HG03457 (cell line): ENCODE measurements at regions not wholly inside any gene's neighbourhood (a gene's known extent, or its start where the extent isn't known, plus 50 kb on each side); places are given as distances from the start of the nearest gene placed in this dataset.

ENCODE experiments used
- ATAC-seq: cut with Tn5 transposase; IDR thresholded peaks from one replicate; pipeline ENCODE4 v1.9.1; 2021; ENCODE audit warnings: moderate number of reproducible peaks; ENCODE audit not compliant: unreplicated experiment

DNA sequence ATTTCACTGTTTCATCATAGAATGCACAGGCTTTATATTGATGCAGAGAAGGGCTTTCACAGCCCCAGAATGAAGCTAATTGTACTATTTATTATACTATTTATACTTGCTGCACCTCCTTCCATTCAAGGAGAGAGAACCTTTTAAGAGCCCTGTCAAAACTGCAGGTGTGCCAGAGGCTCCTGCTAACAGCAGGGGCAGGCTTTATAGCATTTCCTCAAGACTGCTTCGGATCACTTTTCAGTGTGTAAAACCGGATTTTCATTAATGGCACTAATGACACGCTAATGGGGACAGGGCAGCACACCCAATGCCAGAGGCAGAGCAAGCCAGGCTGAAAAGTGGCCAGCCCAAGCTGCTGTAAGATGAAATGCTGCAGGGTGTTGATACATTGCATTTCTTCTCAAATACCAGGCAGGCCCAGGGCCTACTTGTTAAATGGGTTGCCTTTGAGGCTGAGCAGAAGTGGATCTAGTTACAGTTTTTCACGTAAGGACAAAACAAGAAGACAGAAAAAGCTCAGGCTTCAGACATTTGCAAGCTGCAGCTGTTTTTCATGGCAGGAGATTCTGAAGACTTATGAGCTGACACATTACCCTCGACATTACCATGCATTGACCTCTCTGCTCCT is 487.7 kb upstream of the BTBD3 start:
- no peak for ATAC-seq

- ATAC-seq = no peak
These were observed 487.0 kb upstream of the BTBD3 start for GRCh38 chr20:11430652-11431051.

- no peak for ATAC-seq
These were observed 486.1 kb upstream of the BTBD3 start for GRCh38 chr20:11431621-11432020.

DNA sequence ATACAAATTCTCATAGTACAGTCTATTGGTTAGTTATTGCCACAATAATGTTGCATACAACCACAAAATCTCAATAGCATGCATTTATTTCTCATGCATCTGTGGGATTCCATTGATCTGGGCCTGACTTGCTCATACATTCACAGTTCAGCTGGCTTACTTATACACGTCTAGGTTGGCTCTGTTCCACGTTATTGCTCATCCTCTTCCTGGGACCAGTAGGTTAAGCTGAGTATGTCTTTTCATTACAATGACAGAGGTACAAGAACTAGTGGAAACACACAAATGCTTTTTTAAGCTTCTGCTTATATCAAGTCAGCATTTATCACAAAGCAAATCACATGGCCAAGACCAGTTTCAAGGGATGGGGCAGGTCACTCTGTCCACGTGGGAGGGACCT is 485.3 kb upstream of the BTBD3 start:
- ATAC-seq = no peak

GRCh38 chr20:11436113-11436905 is 481.4 kb upstream of the BTBD3 start:
- no peak for ATAC-seq

DNA sequence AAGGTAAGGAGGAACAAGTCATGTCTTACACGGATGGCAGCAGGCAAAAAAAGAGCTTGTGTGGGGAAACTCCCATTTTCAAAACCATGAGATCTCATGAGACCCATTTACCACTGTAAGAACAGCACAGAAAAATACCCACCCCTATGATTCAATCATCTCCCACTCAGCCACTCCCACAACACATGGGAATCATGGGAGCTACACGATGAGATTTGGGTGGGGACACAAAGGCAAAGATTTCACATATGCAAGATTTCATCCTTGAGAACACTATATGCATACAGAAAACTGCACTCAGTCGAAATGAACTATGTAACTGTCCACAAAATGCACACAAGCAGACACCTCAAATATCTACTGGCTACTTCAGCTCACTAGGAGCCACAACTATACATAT is 480.6 kb upstream of the BTBD3 start:
- ATAC-seq = no peak

GRCh38 chr20:11437611-11438380 is 479.9 kb upstream of the BTBD3 start:
- ATAC-seq = no peak

DNA sequence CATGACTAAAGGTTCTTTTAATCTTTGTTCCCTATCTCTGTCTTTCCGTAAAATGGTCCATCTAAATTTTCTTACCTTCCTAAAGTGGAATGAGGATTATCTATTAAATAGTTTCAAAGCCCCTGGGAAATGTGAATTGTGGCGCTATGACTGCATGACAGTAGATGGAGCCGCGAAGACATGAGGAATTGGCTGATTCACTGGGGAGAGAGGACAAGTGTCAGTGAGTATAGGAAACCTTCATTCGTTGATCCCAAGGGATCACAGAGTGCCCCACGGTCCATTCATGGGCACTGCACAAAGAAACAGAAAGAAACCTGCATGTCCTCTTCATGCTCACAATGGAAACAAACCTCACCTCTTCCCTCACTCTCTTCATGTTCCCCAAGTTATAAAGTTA is 479.3 kb upstream of the BTBD3 start:
- no peak for ATAC-seq

- no peak for ATAC-seq
These were observed 474.1 kb upstream of the BTBD3 start for GRCh38 chr20:11443382-11444119.

- no peak for ATAC-seq
These were observed 472.5 kb upstream of the BTBD3 start for GRCh38 chr20:11445161-11445560.

GRCh38 chr20:11445891-11446290 is 471.8 kb upstream of the BTBD3 start:
- no peak for ATAC-seq

GRCh38 chr20:11447371-11448100 is 470.2 kb upstream of the BTBD3 start:
- ATAC-seq = no peak

DNA sequence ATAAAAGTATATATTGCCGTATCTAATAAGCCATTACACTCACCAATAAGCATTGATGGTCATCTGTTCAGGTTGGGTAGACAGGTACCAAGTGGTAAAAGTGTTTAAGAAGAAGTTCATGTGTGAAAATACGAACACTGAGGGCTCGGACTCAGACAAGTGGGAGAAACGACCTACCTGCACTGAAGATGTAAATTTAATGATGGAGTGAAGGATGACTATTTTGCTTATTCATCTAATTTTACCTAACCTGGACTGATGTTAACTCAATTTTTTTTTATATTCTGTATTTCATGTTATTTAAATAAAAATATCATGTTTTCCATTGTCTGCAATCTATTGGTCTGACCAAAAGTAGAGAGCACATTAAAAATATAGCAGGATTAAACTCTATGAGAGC is 469.1 kb upstream of the BTBD3 start:
- ATAC-seq = no peak

GRCh38 chr20:11451793-11452291 is 465.9 kb upstream of the BTBD3 start:
- no peak for ATAC-seq

GRCh38 chr20:11452326-11452725 is 465.4 kb upstream of the BTBD3 start:
- no peak for ATAC-seq

DNA sequence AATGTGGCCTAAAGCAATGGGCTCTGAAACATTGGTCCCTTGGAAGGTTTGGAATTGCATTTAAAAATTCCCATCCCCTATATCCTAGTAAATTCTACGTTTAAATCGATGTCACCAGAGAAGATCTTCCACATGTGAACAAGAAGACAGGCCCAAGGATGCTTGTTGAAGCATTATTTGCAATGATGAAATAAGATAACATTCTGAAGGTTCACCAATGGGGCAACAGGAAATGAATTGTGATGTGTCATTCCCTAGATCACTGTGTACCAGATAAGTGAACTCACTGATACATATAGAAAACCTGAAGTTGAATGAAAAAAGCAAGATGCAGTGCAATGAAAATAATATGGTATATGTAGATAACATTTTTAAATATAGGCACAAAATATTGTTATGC is 464.3 kb upstream of the BTBD3 start:
- no peak for ATAC-seq

- ATAC-seq = peak; percentile 41
These were observed 462.5 kb upstream of the BTBD3 start for GRCh38 chr20:11454966-11455799.

DNA sequence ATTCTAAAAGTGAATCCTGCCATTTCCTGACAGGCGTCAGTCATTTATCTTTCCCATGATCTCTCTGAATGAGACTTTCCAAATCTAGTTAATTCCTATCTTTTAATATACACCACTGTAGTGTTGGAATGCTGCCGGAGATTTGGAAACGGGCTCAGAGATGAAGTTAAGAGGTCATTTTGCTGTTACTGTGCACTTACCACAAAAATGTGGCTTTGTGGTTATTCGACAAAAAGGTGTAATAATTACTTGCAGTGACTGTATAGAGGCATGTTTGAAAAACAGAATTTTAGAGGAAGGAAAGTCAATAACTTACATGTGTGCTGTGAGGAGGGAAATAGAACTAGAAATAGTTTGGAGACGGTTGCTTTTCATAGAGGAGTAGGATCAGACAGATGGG is 460.2 kb upstream of the BTBD3 start:
- ATAC-seq = no peak

GRCh38 chr20:11459090-11459890 is 458.4 kb upstream of the BTBD3 start:
- no peak for ATAC-seq
